ENCODE measurements at regions not wholly inside any gene's neighbourhood (a gene's known extent, or its start where the extent isn't known, plus 50 kb on each side); places are given as distances from the start of the nearest gene placed in this dataset.

- no peaks in the 10 kb centered on the region for H3K36me3 ChIP-seq (replicated peaks in 1 of 2; ENCODE audit: control insufficient read depth in 1 of 2, insufficient read depth in 2 of 2, low read length in 2 of 2)
- no peaks in the 10 kb centered on the region for H3K9me3 ChIP-seq (ENCODE audit: low read length)
- BruUV-seq (replicated peaks) = no TSS peak
- 27% methylated on average over 3 of the region's 5 CpGs for WGBS (ENCODE audit: low lambda C conversion rate)
- FAIRE-seq (no peak), ATAC-seq (no peak), DNase-seq (ENCODE audit: low spot score) (no peak)
- no peak overlapping the region for H3K4me2 ChIP-seq (ENCODE audit: low read depth, low read length)
- no peaks in the 10 kb centered on the region for H3K79me2 ChIP-seq (ENCODE audit: insufficient read depth, low read length)
- intact Hi-C loops (cut with micrococcal nuclease; ENCODE audit: unreplicated experiment) (no loop called here), in situ Hi-C loops (cut with HindIII; ENCODE audit: extremely low pct_ligation_motif_present, low pct_unique_long_range_greater_than_20kb) (no loop called here)
- POLR2A ChIA-PET = no interaction called here
- H3K9ac ChIP-seq (ENCODE audit: insufficient read depth, low read depth, low read length) = no peak overlapping the region
- H3K27ac ChIP-seq (ENCODE audit: extremely low read length, insufficient read depth, low read length) = no peak overlapping the region
- no peaks in the 10 kb centered on the region for H4K20me1 ChIP-seq (ENCODE audit: insufficient read depth, low read length)
- no peaks in the 10 kb centered on the region for H3K27me3 ChIP-seq (ENCODE audit: control insufficient read depth in 1 of 2, insufficient read depth in 2 of 2, low read length in 2 of 2)
- H2AFZ ChIP-seq (ENCODE audit: low read length) = no peak overlapping the region
- CTCF ChIA-PET (ENCODE audit: low intra/inter-chr PET ratio, low total read pairs) = no interaction called here
- no peak overlapping the region for H3K4me3 ChIP-seq (replicated peaks in 1 of 3; ENCODE audit: insufficient read depth in 1 of 3, low read depth in 2 of 3, low read length in 3 of 3)
- H3K4me1 ChIP-seq (ENCODE audit: insufficient read depth, low read length) = no peaks in the 10 kb centered on the region
- TF ChIP-seq ZNF234 (CRISPR knock-in tag; conservative IDR thresholded peaks at IDR 0.05) = no peak
- no peak for TF ChIP-seq ZNF280D (CRISPR knock-in tag; IDR thresholded peaks at IDR 0.05)
- TF ChIP-seq CEBPB (IDR thresholded peaks at IDR 0.05; ENCODE audit: borderline replicate concordance, low read depth, low read length) = no peak
- TF ChIP-seq NR2F6 (IDR thresholded peaks at IDR 0.05) = no peak
- TF ChIP-seq NR2F6 (CRISPR knock-in tag; IDR thresholded peaks at IDR 0.05) = no peak
- no peak for TF ChIP-seq ZSCAN31 (CRISPR knock-in tag; IDR thresholded peaks at IDR 0.05; ENCODE audit: low read depth)
- no peak for TF ChIP-seq SRSF1 (optimal IDR thresholded peaks at IDR 0.05; ENCODE audit: low read depth, low read length)
- no peak for TF ChIP-seq MEF2D (CRISPR knock-in tag; IDR thresholded peaks at IDR 0.05)
- TF ChIP-seq JUN (CRISPR knock-in tag; IDR thresholded peaks at IDR 0.05) = no peak
- TF ChIP-seq HMG20B (CRISPR knock-in tag; conservative IDR thresholded peaks at IDR 0.05) = no peak
- TF ChIP-seq NCOR1 (IDR thresholded peaks at IDR 0.05; ENCODE audit: borderline replicate concordance, low read length) = no peak
- TF ChIP-seq SMARCE1 (IDR thresholded peaks at IDR 0.05; ENCODE audit: borderline replicate concordance) = no peak
- no peak for TF ChIP-seq PHF5A (CRISPR knock-in tag; IDR thresholded peaks at IDR 0.05; ENCODE audit: low read depth, unreplicated experiment)
- TF ChIP-seq AHDC1 (CRISPR knock-in tag; IDR thresholded peaks at IDR 0.05; ENCODE audit: borderline replicate concordance) = no peak
- TF ChIP-seq KDM4B (CRISPR knock-in tag; IDR thresholded peaks at IDR 0.05) = no peak
- TF ChIP-seq KLF9 (CRISPR knock-in tag; IDR thresholded peaks at IDR 0.05; ENCODE audit: low read depth) = no peak
- TF ChIP-seq ZNF10 (CRISPR knock-in tag; IDR thresholded peaks at IDR 0.05; ENCODE audit: borderline replicate concordance, low read depth) = no peak
- no peak for TF ChIP-seq ZNF589 (CRISPR knock-in tag; conservative IDR thresholded peaks at IDR 0.05)
Observed at GRCh38 chr1:29586215-29586614, 349.9 kb downstream of the PTPRU start.
